ENCODE measurements at regions not wholly inside any gene's neighbourhood (a gene's known extent, or its start where the extent isn't known, plus 50 kb on each side); places are given as distances from the start of the nearest gene placed in this dataset.

DNA sequence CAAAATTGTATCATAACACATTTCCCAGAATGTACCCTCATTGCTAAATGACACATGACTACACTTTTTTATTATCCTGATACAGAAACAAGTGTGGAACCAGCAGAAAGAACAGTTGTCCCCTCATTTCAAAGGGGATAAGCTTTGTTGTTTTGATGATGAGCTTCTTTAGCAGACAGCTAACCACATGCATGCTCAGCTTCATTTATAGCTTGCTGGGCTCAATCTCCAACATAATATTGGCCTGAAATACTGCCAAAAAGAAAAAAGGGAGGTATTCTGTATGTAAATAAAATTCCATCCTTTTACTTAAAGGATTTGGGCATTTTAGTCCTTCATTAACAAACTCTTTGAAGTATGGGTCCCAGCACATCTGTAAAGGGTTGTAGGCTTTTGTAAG lies 120.4 kb downstream of the SPATA31D1 start:
- TF ChIP-seq, protein P1, sequence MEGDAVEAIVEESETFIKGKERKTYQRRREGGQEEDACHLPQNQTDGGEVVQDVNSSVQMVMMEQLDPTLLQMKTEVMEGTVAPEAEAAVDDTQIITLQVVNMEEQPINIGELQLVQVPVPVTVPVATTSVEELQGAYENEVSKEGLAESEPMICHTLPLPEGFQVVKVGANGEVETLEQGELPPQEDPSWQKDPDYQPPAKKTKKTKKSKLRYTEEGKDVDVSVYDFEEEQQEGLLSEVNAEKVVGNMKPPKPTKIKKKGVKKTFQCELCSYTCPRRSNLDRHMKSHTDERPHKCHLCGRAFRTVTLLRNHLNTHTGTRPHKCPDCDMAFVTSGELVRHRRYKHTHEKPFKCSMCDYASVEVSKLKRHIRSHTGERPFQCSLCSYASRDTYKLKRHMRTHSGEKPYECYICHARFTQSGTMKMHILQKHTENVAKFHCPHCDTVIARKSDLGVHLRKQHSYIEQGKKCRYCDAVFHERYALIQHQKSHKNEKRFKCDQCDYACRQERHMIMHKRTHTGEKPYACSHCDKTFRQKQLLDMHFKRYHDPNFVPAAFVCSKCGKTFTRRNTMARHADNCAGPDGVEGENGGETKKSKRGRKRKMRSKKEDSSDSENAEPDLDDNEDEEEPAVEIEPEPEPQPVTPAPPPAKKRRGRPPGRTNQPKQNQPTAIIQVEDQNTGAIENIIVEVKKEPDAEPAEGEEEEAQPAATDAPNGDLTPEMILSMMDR (IDR thresholded peaks at IDR 0.05; ENCODE audit: insufficient read depth, low read length, missing control alignments) = no peak
- POLR2A ChIA-PET = no interaction called here
- no peak for DNase-seq (ENCODE audit: low read depth, low spot score)
- CTCF ChIA-PET = no interaction called here
- H3K4me3 ChIP-seq (ENCODE audit: low read depth, low read length) = no peak overlapping the region

DNA sequence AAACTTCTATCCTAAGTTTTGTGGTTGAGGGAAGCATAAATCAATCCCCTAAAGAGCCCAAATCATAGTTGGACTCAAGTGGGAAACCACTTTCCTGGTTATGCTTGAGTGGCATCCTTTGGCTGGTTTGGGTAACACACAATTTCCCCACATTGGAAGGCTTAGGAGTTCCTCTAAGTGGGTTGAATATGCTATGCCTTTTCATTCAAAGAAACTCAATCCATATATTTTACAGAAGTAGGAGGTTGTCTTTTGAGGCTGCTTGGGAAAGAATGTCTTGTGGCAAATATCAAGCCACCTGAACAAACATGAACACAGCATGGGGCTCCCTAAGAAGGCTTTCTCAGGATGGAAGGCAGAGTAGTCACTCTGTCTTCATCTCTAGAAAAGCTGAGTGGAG lies 121.1 kb downstream of the SPATA31D1 start:
- CTCF ChIA-PET = no interaction called here
- TF ChIP-seq, protein P1 (IDR thresholded peaks at IDR 0.05; ENCODE audit: insufficient read depth, low read length, missing control alignments) = no peak
- POLR2A ChIA-PET = no interaction called here

DNA sequence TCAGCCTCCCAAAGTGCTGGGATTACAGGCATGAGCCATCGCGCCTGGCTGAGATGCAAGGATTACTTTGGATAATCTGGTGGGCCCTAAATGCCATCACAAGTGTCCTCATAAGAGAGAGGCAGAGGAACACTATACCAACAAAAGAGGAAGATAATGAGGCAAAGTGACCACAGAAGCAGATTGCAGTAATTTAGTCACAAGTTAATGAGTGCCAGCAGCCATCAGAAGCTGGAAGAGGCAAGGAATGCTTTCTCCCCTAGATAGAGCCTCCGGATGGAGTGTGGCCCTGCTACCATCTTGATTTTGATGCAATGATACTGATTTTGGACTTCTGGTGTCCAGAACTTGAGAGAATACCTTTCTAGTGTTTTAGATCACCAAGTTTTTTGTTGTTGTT lies 122.3 kb downstream of the SPATA31D1 start:
- ChIA-PET CTCF (no interaction called here), POLR2A (no interaction called here)
- TF ChIP-seq, protein P1 (IDR thresholded peaks at IDR 0.05; ENCODE audit: insufficient read depth, low read length, missing control alignments) = no peak
- no peak for DNase-seq (ENCODE audit: low read depth, low spot score)
- no peak overlapping the region for H3K4me3 ChIP-seq (ENCODE audit: low read depth, low read length)

More for the DNA sequence above, 121.1 kb downstream of the SPATA31D1 start:
- no peak for DNase-seq (ENCODE audit: low read depth, low spot score)
- no peak overlapping the region for H3K4me3 ChIP-seq (ENCODE audit: low read depth, low read length)

DNA sequence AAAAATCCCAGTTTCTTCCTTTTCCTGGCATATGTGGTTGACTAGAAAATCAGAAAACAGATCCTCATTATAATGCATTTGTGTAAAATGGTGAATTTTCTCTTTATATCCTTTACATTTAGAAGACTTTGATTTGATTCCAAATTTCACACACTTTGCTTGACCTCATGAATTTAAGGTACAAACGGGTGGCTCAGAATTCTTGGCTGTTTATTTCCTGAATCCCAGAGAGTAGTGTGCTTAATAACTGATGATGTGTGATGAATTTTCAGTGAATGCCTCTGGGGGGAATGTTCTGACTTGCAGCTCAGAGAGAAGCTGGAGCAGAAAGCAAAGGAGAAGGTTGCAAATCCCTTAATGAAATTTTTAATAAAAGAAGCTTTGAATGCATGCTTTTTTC lies 126.8 kb downstream of the SPATA31D1 start:
- DNase-seq (ENCODE audit: low read depth, low spot score) = no peak
- no peak overlapping the region for H3K4me3 ChIP-seq (ENCODE audit: low read depth, low read length)
- POLR2A ChIA-PET = no interaction called here
- CTCF ChIA-PET = no interaction called here
- TF ChIP-seq, protein P1 (IDR thresholded peaks at IDR 0.05; ENCODE audit: insufficient read depth, low read length, missing control alignments) = no peak

DNA sequence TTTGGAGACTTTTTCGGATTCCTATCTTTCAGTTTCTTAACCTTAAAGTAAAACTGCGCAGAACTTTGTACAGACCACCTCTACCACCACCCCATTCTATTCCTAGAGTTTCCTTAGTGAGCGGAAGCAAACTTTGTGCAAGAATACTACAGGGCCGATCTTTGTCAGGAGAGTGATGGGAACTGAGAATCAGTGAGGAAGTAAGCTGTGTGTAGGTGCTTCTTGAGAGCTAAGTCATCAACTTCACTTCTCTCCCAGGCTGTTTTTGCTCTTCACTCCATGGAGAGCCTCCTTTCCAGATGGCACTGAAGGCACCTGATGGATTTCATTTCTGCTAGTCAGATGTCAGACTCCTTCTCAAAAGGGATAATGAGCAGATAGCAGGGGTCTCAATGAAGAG lies 127.3 kb downstream of the SPATA31D1 start:
- CTCF ChIA-PET = no interaction called here
- TF ChIP-seq, protein P1 (IDR thresholded peaks at IDR 0.05; ENCODE audit: insufficient read depth, low read length, missing control alignments) = no peak
- no peak for DNase-seq (ENCODE audit: low read depth, low spot score)
- POLR2A ChIA-PET = no interaction called here
- H3K4me3 ChIP-seq (ENCODE audit: low read depth, low read length) = no peak overlapping the region

DNA sequence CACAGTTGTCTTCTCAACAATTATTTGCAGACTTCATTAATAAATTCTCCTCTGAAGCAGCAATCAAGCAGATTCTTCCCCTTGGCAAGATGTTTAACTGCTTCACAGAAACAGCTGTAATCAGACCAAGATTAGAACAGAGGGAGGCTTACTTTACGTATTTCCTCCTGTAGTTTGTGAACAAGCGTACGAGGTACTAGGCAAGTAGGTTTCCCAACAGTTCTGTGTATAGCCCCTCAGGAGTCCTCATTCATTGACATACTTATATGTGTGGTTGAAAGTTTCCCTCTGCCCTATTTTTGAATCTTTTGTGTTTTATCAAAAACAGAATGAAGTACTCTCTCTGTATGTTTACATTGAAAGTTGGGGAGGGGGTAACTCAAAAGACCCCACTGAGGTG lies 128.0 kb downstream of the SPATA31D1 start:
- POLR2A ChIA-PET = no interaction called here
- TF ChIP-seq, protein P1 (IDR thresholded peaks at IDR 0.05; ENCODE audit: insufficient read depth, low read length, missing control alignments) = no peak
- CTCF ChIA-PET = no interaction called here
- H3K4me3 ChIP-seq (ENCODE audit: low read depth, low read length) = no peak overlapping the region
- DNase-seq (ENCODE audit: low read depth, low spot score) = no peak
